Prostate gland (tissue), 2 donors: ENCODE measurements at regions not wholly inside any gene's neighbourhood (a gene's known extent, or its start where the extent isn't known, plus 50 kb on each side); places are given as distances from the start of the nearest gene placed in this dataset.

Experiments used
- DNase-seq: peaks from one replicate; pipeline ENCODE4 v3.0.0-alpha.2; 2019; ENCODE audit warnings: low spot score
- H3K27ac ChIP-seq, 2 donors: fragments of 200-600 bp; sonication (generic); 2 replicates each; pipeline ENCODE4 v1.5.1; 2017 to 2019
- H3K27me3 ChIP-seq: fragments of 200-600 bp; sonication (generic); replicated peaks from 2 replicates; pipeline ENCODE4 v1.5.1; 2019; ENCODE audit not compliant: insufficient read depth
- H3K36me3 ChIP-seq, 2 donors: fragments of 200-600 bp; sonication (generic); 1 replicate in 1 of 2; 2 replicates in 1 of 2; pipeline versions ENCODE4 v1.5.1 to v1.8.1; 2017 to 2019
- H3K4me1 ChIP-seq: fragments of 200-600 bp; sonication (generic); replicated peaks from 2 replicates; pipeline ENCODE4 v1.5.1; 2019
- H3K4me3 ChIP-seq, 2 donors: fragments of 200-600 bp; sonication (generic); 2 replicates each; pipeline ENCODE4 v1.5.1; 2017 to 2019
- H3K9me3 ChIP-seq: fragments of 200-600 bp; sonication (generic); 2 replicates; pipeline ENCODE4 v1.5.1; 2017
- CTCF ChIP-seq, 4 experiments: fragments of 200-600 bp in 2 of 4; fragments of 450-650 bp in 2 of 4; sonication (generic) in 2 of 4; IDR thresholded peaks; 1 replicate in 3 of 4; 2 replicates in 1 of 4; pipeline ENCODE4 v1.5.1; 2016 to 2019; ENCODE audit warnings: antibody characterized with exemption in 4 of 4, mild to moderate bottlenecking in 2 of 4, moderate library complexity in 2 of 4
- POLR2A ChIP-seq: fragments of 450-650 bp; IDR thresholded peaks from one replicate; pipeline ENCODE4 v1.6.1; 2016; ENCODE audit warnings: antibody characterized with exemption, mild to moderate bottlenecking
- POLR2AphosphoS5 ChIP-seq: sonication (generic); formaldehyde crosslinking; IDR thresholded peaks from one replicate; pipeline ENCODE4 v1.6.1; 2017; ENCODE audit warnings: antibody characterized with exemption
- WGBS: methylation state at CpG from one replicate; pipeline ENCODE4 v1.1.5; 2018; 5-methylcytosine and 5-hydroxymethylcytosine counted together
- intact Hi-C: fragments of 100-400 bp; cut with DNase I; formaldehyde crosslinking; loops from one replicate; pipeline ENCODE4 v1.14.2; 2022

GRCh38 chr10:20405761-20406160, 491.4 kb downstream of the NEBL start:
- WGBS: 53% methylated on average over 4 of the region's 4 CpGs
- H3K36me3 ChIP-seq: no peaks in the 10 kb centered on the region
- intact Hi-C loops: no loop called here
- H3K4me3 ChIP-seq: no peak overlapping the region
- H3K27me3 ChIP-seq: no peaks in the 10 kb centered on the region
- no peaks in the 10 kb centered on the region for H3K4me1 ChIP-seq
- DNase-seq: no peak
- H3K9me3 ChIP-seq: no peaks in the 10 kb centered on the region
- TF ChIP-seq POLR2AphosphoS5: no peak
- TF ChIP-seq POLR2A: no peak
- no peak for TF ChIP-seq CTCF (IDR thresholded peaks at IDR 0.05)
- H3K27ac ChIP-seq: no peak overlapping the region

GRCh38 chr10:20405050-20405449, 492.1 kb downstream of the NEBL start:
- Histone ChIP-seq H3K36me3 (no peaks in the 10 kb centered on the region), H3K27ac (no peak overlapping the region), H3K4me3 (no peak overlapping the region), H3K27me3 (no peaks in the 10 kb centered on the region), H3K9me3 (no peaks in the 10 kb centered on the region), H3K4me1 (no peaks in the 10 kb centered on the region)
- TF ChIP-seq CTCF (IDR thresholded peaks at IDR 0.05) (no peak), POLR2A (no peak), POLR2AphosphoS5 (no peak)
- WGBS: 68% methylated on average over 2 of the region's 2 CpGs
- no peak for DNase-seq
- intact Hi-C loops: no loop called here

GRCh38 chr10:20399772-20400171, 497.3 kb downstream of the NEBL start:
- H3K4me3 ChIP-seq: no peak overlapping the region
- TF ChIP-seq POLR2A (no peak), POLR2AphosphoS5 (no peak), CTCF (IDR thresholded peaks at IDR 0.05) (no peak)
- no peaks in the 10 kb centered on the region for H3K4me1 ChIP-seq
- intact Hi-C loops: no loop called here
- H3K27ac ChIP-seq: no peak overlapping the region
- no peaks in the 10 kb centered on the region for H3K27me3 ChIP-seq
- no peaks in the 10 kb centered on the region for H3K36me3 ChIP-seq
- no peak for DNase-seq
- 85% methylated on average over 2 of the region's 2 CpGs for WGBS
- no peaks in the 10 kb centered on the region for H3K9me3 ChIP-seq

GRCh38 chr10:20396701-20397100, 500.4 kb downstream of the NEBL start:
- no peak overlapping the region for H3K27ac ChIP-seq
- no peaks in the 10 kb centered on the region for H3K36me3 ChIP-seq
- WGBS: 70% methylated on average over 4 of the region's 4 CpGs
- no peaks in the 10 kb centered on the region for H3K4me1 ChIP-seq
- no peak overlapping the region for H3K4me3 ChIP-seq
- H3K27me3 ChIP-seq: no peaks in the 10 kb centered on the region
- intact Hi-C loops: no loop called here
- no peak for TF ChIP-seq POLR2A
- no peaks in the 10 kb centered on the region for H3K9me3 ChIP-seq
- no peak for DNase-seq

- Histone ChIP-seq H3K27me3 (no peaks in the 10 kb centered on the region), H3K36me3 (no peaks in the 10 kb centered on the region), H3K9me3 (no peaks in the 10 kb centered on the region), H3K27ac (no peak overlapping the region), H3K4me3 (no peak overlapping the region), H3K4me1 (no peaks in the 10 kb centered on the region)
- 81% methylated on average over 4 of the region's 4 CpGs for WGBS
- TF ChIP-seq CTCF (IDR thresholded peaks at IDR 0.05) (no peak), POLR2A (no peak), POLR2AphosphoS5 (no peak)
- intact Hi-C loops: no loop called here
- no peak for DNase-seq
These were observed 500.9 kb downstream of the NEBL start for GRCh38 chr10:20396205-20396604.
